ENCODE measurements at regions not wholly inside any gene's neighbourhood (a gene's known extent, or its start where the extent isn't known, plus 50 kb on each side); places are given as distances from the start of the nearest gene placed in this dataset.

- FAIRE-seq = no peak
- no peak for TF ChIP-seq TCF12 (IDR thresholded peaks at IDR 0.05; ENCODE audit: low read depth, low read length)
- no peak for TF ChIP-seq E2F6 (IDR thresholded peaks at IDR 0.05)
- TF ChIP-seq POLR2AphosphoS5 (IDR thresholded peaks at IDR 0.05; ENCODE audit: low read depth, low read length) = no peak
- TF ChIP-seq RBBP5 (IDR thresholded peaks at IDR 0.05; ENCODE audit: borderline replicate concordance, low read depth, low read length) = no peak
- TF ChIP-seq SP2 (IDR thresholded peaks at IDR 0.05; ENCODE audit: low read length) = no peak
- TF ChIP-seq KDM4A (IDR thresholded peaks at IDR 0.05; ENCODE audit: low read depth, low read length, severe bottlenecking) = no peak
- TF ChIP-seq SRF (IDR thresholded peaks at IDR 0.05; ENCODE audit: low read depth, low read length) = no peak
- TF ChIP-seq CTCF (IDR thresholded peaks at IDR 0.05; ENCODE audit: control extremely low read depth in 1 of 3, insufficient read depth in 1 of 3, low read depth in 1 of 3, low read length in 3 of 3) = no peak
- no peak for TF ChIP-seq MAFK (IDR thresholded peaks at IDR 0.05; ENCODE audit: low read depth, low read length)
- TF ChIP-seq CEBPB (IDR thresholded peaks at IDR 0.05; ENCODE audit: low read depth, low read length) = no peak
- TF ChIP-seq SUZ12 (IDR thresholded peaks at IDR 0.05; ENCODE audit: low read length) = no peak
- no peak for TF ChIP-seq CBX8 (IDR thresholded peaks at IDR 0.05; ENCODE audit: borderline replicate concordance, low read depth, low read length)
These were observed 389.9 kb downstream of the SHQ1 start for GRCh38 chr3:72458375-72458774.

More at GRCh38 chr3:72458375-72458774, 389.9 kb downstream of the SHQ1 start:
- Histone ChIP-seq H2AFZ (ENCODE audit: low read length) (no peak overlapping the region), H3K4me3 (ENCODE audit: extremely low read depth in 1 of 4, insufficient read depth in 2 of 4, low read depth in 3 of 4, low read length in 4 of 4) (no peak overlapping the region), H3K18ac (ENCODE audit: extremely low read depth, low read length) (no peak overlapping the region), H3K14ac (ENCODE audit: insufficient read length) (no peak overlapping the region), H4K8ac (ENCODE audit: extremely low read depth, insufficient read depth, low read length) (no peak overlapping the region), H2BK15ac (ENCODE audit: low read length) (no peak overlapping the region), H3K4me2 (ENCODE audit: insufficient read depth in 1 of 2, low read depth in 2 of 2, low read length in 2 of 2) (no peak overlapping the region), H3K79me1 (ENCODE audit: low read depth, low read length) (no peaks in the 10 kb centered on the region), H2BK20ac (ENCODE audit: low read length) (no peak overlapping the region), H3K27ac (ENCODE audit: low read depth, low read length) (no peak overlapping the region), H4K5ac (ENCODE audit: insufficient read length, low read depth, low read length) (no peak overlapping the region), H3K9me3 (ENCODE audit: insufficient read depth in 2 of 2, low read depth in 1 of 2, low read length in 1 of 2) (no peaks in the 10 kb centered on the region), H3K23ac (ENCODE audit: insufficient read length) (no peak overlapping the region), H2BK5ac (ENCODE audit: low read depth, low read length) (no peak overlapping the region), H3K79me2 (ENCODE audit: control insufficient read depth in 1 of 2, insufficient read depth in 2 of 2, low read length in 2 of 2) (no peaks in the 10 kb centered on the region), H3K23me2 (ENCODE audit: low read depth, low read length) (no peaks in the 10 kb centered on the region), H3K36me3 (ENCODE audit: control insufficient read depth in 2 of 4, insufficient read depth in 4 of 4, low read length in 3 of 4) (no peaks in the 10 kb centered on the region; a peak in 1 of 8 replicates), H3K27me3 (replicated peaks in 1 of 4; ENCODE audit: control insufficient read depth in 3 of 4, extremely low read depth in 1 of 4, insufficient read depth in 3 of 4, low read length in 3 of 4) (no peaks in the 10 kb centered on the region; a peak in 1 of 7 replicates), H2BK12ac (ENCODE audit: low read depth, low read length) (no peak overlapping the region), H4K20me1 (replicated peaks in 1 of 2; ENCODE audit: control insufficient read depth in 1 of 2, insufficient read depth in 2 of 2, low read length in 2 of 2) (no peaks in the 10 kb centered on the region), H2AK5ac (ENCODE audit: low read depth, low read length) (no peak overlapping the region), H3K56ac (replicated peaks; ENCODE audit: insufficient read length, low read depth, low read length) (no peak overlapping the region), H2BK120ac (replicated peaks; ENCODE audit: low read depth, low read length) (no peak overlapping the region), H3K4me1 (replicated peaks in 1 of 4; ENCODE audit: control insufficient read depth in 3 of 4, insufficient read depth in 4 of 4, low read length in 3 of 4) (no peaks in the 10 kb centered on the region), H3K9ac (replicated peaks in 1 of 4; ENCODE audit: extremely low read depth in 1 of 4, low read depth in 3 of 4, low read length in 3 of 4) (no peak overlapping the region), H3K4ac (replicated peaks; ENCODE audit: insufficient read length, low read depth, low read length) (no peak overlapping the region), H4K91ac (replicated peaks; ENCODE audit: insufficient read length, low read length) (no peak overlapping the region)
- WGBS, 2 experiments (ENCODE audit: extremely low coverage in 1 of 2, insufficient coverage in 1 of 2, insufficient read length in 1 of 2, insufficient replicate concordance in 2 of 2, low coverage in 1 of 2, low lambda C conversion rate in 2 of 2, missing lambda C conversion rate in 1 of 2) = 95% methylated on average over 4 of the region's 4 CpGs; no CpG with 5 or more reads in 1 of the 2 experiments
- ChIA-PET POLR2A (ENCODE audit: partially characterized antibody) (interaction anchor here (0.8 to 2.6 kb wide), 2 partner anchors 10 to 11 kb away, joined by 3 to 8 read pairs; partner anchors contain the start of gene RYBP), CTCF (ENCODE audit: partially characterized antibody) (interaction anchor here (1.1 kb wide), 1 partner anchor 401 kb away, joined by 3 read pairs; no protein-coding TSS in a partner anchor)
- DNase-seq (ENCODE audit: low read depth in 1 of 2, low spot score in 2 of 2) = no peak

Data from H1 (cell line).